GM19463 (cell line): ENCODE measurements at regions not wholly inside any gene's neighbourhood (a gene's known extent, or its start where the extent isn't known, plus 50 kb on each side); places are given as distances from the start of the nearest gene placed in this dataset.
"Not testable (repeated sequence)": the region's sequence is repeated elsewhere in the genome, so short reads cannot be mapped to it uniquely, and the experiment has no call there.

Source experiments
- ATAC-seq: cut with Tn5 transposase; IDR thresholded peaks from one replicate; pipeline ENCODE4 v1.9.1; 2021; ENCODE audit warnings: mild to moderate bottlenecking, moderate library complexity; ENCODE audit not compliant: unreplicated experiment

GRCh38 chr10:60480865-60481563, 91.3 kb upstream of the ANK3 start:
- no peak for ATAC-seq

- ATAC-seq, result peak; percentile 65
These were observed 89.8 kb upstream of the ANK3 start for GRCh38 chr10:60479305-60480020.

GRCh38 chr10:60476451-60476850, 86.8 kb upstream of the ANK3 start:
- no peak for ATAC-seq

- ATAC-seq, result no peak
These were observed 83.9 kb upstream of the ANK3 start for GRCh38 chr10:60473557-60473956.

GRCh38 chr10:60470091-60470490, 80.4 kb upstream of the ANK3 start:
- no peak for ATAC-seq

DNA sequence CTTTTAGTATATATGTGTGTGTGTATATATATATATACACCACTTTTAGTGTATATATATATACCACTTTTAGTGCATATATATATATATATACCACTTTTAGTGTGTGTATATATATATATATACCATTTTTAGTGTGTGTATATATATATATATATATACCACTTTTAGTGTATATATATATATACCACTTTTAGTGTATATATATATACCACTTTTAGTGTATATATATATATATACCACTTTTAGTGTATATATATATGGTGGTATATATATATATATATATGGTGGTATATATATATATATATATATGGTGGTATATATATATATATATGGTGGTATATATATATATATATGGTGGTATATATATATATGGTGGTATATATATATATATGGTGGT, 79.5 kb upstream of the ANK3 start:
- ATAC-seq, result not testable (repeated sequence)

- no peak for ATAC-seq
These were observed 77.5 kb upstream of the ANK3 start for GRCh38 chr10:60467202-60467546.

DNA sequence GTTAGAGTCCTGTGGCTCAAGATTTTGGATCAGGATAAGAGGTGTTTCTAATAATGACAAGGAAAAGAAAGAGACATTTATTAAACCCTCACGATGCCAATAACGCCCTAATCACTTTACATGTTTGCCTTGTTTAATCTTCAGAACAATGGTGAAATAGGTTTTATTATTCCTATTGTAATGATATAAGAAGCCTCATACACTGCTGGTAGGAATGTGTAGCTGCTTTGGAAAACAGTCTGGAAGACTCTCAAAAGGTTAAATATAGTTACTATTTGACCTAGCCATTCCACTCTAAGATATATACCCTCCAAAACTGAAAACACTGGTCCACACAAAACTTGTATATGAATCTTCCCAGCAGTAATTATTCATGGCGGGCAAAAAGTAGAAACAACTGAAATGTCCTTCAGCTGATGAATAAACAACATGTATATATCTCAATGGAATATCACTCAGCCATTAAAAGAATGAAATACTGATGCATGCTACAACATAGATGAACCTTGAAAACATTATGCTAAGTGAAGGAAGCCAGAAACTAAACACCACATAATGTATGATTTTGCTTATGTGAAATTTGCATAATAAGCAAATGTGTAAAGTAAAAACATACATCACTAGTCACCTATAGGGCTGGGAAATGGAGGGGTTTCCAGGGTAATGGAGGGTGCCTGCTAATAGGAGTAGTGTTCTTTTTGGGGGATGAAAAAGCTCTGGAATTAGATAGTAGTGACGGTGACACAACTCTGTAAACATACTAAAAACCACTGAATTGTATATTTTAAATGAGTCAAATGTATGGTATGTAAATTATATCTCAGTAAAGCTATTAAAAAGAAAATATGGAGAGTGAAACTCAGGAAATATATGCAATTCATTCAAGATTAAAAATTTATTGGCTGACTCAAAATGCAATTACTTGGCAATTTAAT, 76.9 kb upstream of the ANK3 start:
- no peak for ATAC-seq

DNA sequence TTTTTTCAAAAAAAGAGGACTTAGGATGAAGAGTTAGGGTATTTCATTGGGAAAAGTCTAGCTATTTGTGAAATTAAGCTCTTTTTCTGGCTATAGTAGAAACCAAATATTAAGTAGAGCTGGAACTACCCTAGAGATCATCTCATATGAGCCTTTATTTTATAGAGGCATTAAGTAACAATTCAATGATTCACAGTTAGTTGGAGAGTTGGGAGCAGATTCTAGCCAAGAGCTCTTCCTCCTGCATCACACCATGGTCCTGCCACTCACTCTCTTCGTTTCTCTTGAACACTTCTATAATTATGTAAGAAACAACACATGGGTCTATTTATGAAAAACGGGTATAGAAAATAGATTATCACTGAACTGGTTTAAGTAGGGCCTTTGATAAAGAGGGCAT, 76.1 kb upstream of the ANK3 start:
- no peak for ATAC-seq

DNA sequence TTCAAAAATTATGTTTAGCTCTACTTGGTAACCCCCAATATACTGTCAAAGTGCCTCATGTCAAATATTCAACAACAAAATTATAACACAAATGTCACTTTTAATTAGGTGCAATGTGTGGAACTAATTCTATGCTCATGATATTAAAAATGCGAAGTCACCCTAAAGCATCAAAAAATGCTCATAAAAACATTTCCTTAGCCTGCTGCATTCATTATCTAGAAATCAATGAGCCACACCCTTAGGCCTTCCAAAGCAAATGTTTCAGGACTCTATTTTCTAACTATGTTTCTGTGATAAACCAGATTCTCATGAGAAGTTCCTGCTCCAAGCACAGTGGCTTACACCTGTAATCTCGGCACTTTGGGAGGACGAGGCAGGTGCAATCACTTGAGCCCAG, 75.0 kb upstream of the ANK3 start:
- no peak for ATAC-seq

DNA sequence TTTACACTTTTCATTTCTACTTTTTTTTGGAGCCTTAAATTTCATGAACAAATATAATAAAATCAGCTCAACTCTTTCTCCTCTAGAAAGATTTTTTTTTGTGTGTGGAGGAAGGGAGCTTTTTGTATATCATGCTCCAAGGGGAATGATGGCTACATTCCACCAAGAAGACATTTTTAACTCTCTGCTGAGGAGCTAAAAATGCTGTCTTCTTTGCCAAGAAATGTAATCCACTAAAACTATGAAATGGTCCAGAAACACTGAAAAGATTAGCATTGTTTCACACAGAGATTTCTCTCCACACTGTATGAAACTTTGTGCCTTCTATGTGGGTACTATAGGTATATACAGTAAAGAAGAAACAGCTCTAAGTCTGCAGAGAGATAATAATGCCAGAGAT, 74.1 kb upstream of the ANK3 start:
- ATAC-seq, result no peak

DNA sequence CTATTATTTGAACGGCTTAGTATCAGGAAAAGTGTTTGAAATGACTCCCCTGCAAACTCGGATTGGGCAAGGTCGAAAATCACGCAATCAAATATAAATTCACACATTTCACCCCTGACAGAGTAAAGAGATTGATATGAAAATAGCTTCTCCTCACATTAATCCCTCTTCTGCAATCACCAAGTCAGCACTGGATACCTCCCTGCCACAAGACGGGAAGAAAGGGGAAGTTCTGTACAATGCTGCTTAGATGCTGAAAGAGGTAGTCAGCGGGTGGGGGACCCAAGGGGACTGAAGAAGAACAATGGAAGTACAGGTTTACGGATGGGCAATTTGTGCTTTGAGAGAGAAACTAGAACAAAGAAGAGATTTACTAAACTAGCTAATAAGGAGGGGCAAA, 72.0 kb upstream of the ANK3 start:
- no peak for ATAC-seq

GRCh38 chr10:60459701-60460457, 70.2 kb upstream of the ANK3 start:
- no peak for ATAC-seq

DNA sequence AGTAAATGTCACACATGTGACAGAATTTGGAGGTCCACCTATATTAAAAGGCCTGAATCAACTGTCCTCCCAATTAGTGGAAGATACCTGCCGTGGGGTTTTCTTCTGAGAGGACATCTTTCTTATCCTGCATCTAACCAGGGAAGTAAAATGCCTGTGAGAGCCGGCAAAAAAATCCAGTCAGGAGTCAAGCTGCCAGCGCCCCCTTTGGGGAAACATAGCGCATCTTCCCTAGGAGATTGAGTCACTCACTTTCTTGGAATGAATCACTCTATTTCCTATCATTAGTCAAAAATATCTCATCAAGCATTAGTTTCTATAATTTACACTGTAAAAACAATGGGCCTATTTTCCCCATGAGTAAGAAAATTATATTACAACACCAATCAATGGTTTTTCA, 66.4 kb upstream of the ANK3 start:
- no peak for ATAC-seq

- no peak for ATAC-seq
These were observed 64.7 kb upstream of the ANK3 start for GRCh38 chr10:60454336-60454735.

- ATAC-seq, result no peak
These were observed 63.4 kb upstream of the ANK3 start for GRCh38 chr10:60453036-60453435.

GRCh38 chr10:60450291-60450690, 60.6 kb upstream of the ANK3 start:
- no peak for ATAC-seq

- ATAC-seq, result no peak
These were observed 58.6 kb upstream of the ANK3 start for GRCh38 chr10:60448246-60448645.

DNA sequence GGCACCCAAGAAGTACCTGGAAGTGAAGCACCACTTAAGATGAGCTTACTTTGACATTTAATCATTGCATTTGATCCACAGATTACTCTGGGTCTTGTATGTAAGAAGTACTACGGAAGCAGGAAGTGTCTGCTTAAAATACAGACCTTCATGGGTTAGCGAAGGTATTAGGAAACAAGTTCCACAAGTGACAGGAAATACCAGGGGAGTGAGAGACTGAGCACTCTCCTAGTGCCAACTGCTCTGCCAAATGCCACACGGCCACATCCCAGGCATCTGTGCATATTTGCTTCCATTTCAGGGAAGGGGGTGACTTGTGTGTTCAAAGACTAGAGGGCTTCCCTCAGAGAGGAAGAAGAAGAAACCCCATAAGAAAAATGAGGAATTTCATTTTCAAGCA, 57.2 kb upstream of the ANK3 start:
- no peak for ATAC-seq

- ATAC-seq, result no peak
These were observed 56.6 kb upstream of the ANK3 start for GRCh38 chr10:60446070-60446833.
